Skin epidermis (tissue), 12 donors: ENCODE measurements at regions not wholly inside any gene's neighbourhood (a gene's known extent, or its start where the extent isn't known, plus 50 kb on each side); places are given as distances from the start of the nearest gene placed in this dataset.

ENCODE experiments used
- H3K27ac ChIP-seq, 21 experiments: fragments of 200-600 bp; sonication (generic) in 11 of 21; one replicate each; pipeline ENCODE4 v1.5.0; 2020; ENCODE audit warnings: mild to moderate bottlenecking in 3 of 21, inconsistent platforms in 2 of 21, moderate library complexity in 2 of 21
- H3K4me3 ChIP-seq, 7 experiments: fragments of 200-600 bp; sonication (generic) in 2 of 7; one replicate each; pipeline ENCODE4 v1.5.0; 2020; ENCODE audit warnings: inconsistent platforms in 2 of 7, mild to moderate bottlenecking in 2 of 7, moderate library complexity in 1 of 7

DNA sequence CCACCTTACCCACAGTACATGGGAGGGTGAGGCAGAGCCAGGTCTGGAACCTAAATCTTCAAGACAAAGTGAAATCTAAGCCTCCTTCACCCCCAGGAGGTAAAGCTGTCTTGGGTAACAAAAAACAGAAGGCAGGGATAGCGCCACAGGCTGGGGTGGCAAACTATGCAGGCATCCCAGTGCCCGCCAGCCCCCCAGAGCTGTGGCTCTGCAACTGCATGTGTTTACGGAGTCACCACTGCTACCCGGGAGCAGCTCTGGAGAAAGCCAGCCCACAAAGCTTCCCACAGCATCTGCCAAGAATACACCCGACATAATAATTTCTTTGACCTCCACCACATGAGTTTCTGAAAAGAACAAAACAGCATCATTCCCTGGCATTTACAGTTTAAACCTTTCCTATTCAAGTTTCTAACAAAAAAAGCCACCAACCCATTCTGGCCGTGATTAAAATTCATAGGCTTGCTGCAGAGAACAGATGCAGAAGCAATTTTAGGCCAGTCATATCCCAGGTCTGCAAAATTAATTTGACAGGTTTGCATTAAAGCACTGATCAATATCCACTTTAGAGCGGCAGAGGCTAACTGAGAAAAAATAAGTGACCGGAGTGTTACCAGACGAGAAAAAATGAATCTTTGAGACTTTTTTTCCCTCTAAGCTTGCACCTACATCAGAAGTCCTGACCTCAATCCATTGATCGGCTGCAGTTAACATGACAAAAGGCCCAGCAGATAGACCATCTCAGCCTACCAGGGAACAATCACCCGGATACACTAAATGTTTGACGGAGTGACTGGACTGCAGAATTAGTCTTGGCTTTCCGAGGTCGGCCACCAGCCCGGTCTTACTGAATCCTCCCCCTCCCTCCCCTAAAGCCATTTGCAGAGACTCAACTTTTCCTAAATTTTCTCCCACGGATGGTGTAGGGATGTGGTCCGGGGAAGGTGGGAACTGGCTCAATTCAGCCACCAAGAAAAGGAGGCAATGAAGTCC, 309.6 kb upstream of the SKOR2 start:
- Histone ChIP-seq H3K27ac (no peak overlapping the region), H3K4me3 (no peak overlapping the region)

DNA sequence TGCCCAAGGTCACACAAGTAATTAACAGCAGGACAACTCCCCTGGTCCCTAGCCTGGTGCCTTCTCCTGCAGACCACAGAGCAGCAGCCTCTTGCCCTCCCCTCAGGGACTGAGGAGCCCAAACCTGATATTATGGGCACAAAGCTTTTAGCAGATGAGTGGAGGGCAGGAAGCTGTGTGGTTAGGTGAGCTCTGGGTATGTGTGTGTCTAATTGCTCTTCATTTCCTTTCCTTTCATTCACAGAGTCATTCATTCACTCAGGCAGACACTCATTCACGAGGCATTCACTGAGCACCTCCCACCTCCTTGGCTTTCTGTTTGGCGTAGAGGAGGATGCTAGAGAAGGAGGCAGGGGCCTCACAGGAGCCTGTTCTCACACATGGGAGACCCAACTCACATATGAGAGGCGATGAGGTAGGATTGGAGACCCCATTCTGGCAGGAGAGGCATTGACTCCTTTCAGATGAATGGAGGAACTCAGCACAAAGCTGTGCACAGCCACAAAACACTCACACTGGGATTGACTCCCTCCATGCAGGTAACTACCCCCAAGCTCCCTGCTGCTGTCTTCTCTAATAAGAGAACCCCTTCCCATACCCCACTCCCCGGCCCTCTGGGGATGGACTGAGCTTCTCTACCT, 306.8 kb upstream of the SKOR2 start:
- Histone ChIP-seq H3K27ac (no peak overlapping the region), H3K4me3 (no peak overlapping the region)

DNA sequence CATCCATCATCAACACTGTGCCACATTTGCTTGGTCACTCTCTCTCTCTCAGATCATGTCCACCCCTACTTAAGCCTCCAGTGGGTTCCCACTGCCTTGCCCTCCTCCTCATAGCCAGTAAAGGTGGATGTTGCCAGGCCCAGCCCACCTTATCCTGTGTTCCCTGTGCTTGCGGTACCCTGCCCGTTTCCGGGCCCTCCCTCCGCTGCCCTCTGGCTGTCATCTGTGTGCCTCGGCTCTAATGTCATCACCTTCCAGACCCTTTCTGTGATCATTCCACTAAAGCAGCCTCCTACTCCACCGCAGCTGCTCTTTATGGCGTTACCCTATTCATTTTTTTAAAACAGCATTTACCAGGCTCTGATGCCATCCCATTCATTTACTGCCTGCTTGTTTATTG, 305.7 kb upstream of the SKOR2 start:
- no peak overlapping the region for H3K4me3 ChIP-seq

DNA sequence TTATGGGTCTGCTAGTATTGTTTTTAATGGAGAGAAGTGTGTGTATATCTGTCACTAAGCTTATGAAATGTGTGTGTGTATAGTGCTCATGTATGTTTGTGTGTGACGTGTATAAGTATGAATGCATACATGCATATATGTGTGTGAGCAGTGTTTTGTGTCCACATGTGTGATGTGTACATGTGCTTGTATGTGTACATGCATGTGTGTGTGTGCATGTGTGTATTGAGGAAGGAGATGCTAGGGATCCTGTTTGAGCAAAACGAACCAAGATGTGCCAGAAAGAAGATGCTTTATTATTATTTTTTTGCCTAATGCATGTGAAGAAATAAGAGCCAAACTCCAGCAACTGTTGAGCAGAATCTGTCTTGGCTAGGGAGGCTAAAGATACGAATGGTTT, 301.3 kb upstream of the SKOR2 start:
- Histone ChIP-seq H3K27ac (no peak overlapping the region), H3K4me3 (no peak overlapping the region)

More for the DNA sequence above, 305.7 kb upstream of the SKOR2 start:
- H3K27ac ChIP-seq, result no peak overlapping the region

DNA sequence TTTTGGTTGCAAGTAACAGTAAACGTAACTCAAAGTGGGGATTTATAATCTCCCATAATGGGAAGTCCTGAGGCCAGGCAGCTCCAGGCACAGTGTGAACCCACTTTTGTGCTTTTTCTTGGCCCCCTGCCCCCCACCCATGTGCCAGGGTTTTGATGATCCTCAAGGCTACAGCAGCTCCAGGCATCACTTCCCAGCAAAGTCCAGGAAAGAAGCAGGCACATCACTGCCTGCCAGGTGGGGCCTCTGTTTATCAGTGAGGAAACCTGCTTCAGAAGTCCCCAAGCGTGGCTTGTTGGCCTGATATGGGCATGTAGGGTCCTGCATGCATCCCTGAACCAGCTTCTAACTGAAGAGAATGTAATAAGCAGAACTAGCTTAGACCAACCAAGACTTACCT, 299.2 kb upstream of the SKOR2 start:
- H3K27ac ChIP-seq, result no peak overlapping the region
- no peak overlapping the region for H3K4me3 ChIP-seq

DNA sequence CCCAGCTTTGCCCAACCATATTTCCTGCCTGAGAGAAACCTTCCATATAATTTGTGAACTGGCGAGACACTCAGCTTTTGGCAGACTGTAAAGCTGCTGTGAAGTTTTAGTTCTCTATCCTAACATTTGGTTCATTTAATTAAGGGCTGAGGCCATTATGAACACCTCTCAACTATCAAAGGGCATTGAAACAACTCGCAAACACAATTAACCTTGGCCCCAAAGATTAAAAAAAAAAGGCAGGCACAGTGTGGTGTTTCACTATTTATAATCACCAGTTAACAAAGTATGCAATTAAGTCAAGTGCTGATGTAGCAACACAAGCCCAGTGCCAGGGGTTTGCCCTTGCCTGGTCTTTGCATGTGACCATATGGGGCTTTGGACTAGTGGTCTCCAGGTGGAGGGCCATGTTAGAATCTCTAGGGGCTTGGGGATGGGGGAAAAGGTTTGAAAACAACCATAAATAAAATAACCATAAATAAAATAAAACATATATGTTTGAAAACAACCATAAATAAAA, 297.6 kb upstream of the SKOR2 start:
- H3K4me3 ChIP-seq, result no peak overlapping the region
- no peak overlapping the region for H3K27ac ChIP-seq

DNA sequence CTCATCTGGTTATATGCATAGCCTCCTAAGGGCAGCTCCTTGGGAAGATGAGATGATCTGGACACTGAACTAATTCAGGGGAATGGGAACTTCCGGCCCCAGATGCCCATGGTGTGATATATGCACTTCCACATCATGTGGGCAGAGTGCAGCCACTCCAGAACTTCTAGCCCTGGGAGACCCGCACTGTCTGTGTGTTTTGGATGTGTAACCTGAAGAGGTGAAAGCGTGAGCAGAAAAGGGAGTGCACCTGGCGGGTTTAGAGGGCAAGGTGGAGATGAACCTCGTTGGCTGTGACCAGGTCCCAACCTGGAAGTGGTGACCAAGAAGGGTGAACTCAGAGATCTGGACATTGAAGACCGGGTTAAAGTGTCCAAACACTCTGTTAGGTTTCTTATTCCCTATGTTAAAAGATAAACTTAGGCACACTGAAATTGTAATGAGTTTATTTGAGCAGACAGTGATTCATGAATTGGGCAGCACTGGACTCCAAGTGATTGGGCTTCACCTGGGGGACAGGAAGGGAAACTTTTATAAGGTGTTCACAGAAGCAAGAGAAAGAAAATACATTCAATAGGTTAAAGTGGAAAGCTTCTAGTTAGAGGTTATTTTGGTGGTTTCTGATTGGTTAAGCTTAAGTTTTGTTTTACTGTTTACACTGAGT, 296.2 kb upstream of the SKOR2 start:
- H3K27ac ChIP-seq, result no peak overlapping the region
- H3K4me3 ChIP-seq, result no peak overlapping the region

DNA sequence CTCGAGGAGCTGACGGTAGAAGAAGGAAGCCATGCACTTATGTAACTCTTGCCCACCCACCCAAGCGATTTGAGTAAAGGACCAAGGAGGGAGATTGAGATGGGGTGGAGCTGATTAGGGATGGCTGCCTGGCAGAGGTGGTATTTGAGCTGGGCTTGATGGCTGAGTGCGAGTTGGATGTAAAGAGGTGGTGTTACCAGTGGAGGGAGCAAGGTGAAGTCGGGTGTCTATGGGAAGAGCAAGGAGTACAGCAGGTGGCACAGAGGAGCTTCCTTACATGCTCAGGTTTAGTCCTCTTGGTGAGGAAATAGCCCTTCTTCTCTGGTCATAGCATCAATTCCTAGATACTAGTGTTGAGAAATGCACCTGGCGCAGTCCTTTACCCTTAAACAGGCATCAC, 294.2 kb upstream of the SKOR2 start:
- no peak overlapping the region for H3K4me3 ChIP-seq
- H3K27ac ChIP-seq, result no peak overlapping the region

DNA sequence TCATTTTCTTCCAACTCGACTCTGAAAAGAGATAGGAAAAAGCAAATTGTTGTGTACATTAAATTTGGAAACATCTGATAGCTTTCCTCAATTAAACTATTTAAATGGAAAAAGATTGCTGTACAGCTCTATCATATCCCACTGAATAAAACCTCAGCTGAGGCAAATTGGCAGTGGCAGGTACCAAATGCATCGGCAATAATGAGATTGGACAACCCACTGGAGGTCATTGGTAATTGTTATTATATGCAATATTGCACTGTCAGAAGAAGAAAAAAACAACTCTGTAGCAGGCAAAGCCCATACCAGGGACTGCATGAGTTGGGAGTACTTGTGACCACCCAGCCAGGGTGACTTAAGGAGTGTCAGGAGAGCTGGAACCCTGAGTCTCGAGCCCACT, 291.6 kb upstream of the SKOR2 start:
- Histone ChIP-seq H3K4me3 (no peak overlapping the region), H3K27ac (no peak overlapping the region)

DNA sequence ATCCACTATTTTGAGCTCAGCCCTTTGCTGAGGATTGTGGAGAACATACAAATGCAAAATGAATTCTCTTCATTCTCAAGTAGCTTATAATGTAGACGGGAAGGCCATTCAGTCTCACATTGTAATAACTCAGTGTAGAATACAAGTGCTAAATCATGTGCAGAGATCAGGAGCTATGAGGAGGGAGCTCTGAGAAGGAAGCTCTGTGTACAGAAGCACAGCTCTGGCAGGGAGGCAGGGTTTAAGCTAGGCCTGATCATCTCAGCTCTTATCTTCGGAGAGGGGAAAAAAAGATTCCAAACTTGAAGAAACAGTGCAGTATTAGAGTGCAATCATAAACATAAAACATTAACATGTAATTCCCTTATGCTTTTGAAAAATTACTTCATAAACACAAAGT, 291.1 kb upstream of the SKOR2 start:
- H3K27ac ChIP-seq, result no peak overlapping the region

DNA sequence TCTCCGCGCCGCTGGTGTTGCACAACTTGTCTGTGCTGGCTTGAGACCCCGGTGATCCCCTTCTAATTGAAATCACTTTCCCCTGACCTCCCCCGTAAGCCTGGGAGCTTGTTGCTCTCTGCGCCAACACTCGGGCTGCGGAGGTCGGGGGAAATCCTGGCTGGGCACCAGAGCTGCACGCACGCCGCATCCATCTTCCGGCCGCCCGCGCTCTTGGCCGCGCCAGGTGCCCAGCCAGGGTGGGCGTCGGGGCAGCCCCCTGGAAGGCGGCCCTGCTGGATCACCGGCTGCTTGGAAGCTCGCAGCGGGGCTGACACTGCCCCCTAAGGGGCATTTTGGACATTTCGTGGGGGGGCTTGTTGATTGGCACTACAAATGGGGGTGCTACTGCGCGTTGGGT, 280.3 kb upstream of the SKOR2 start:
- no peak overlapping the region for H3K27ac ChIP-seq
- H3K4me3 ChIP-seq, result peak overlapping the region in 1 of 7 experiments; percentile 20

More for the DNA sequence above, 291.1 kb upstream of the SKOR2 start:
- H3K4me3 ChIP-seq, result no peak overlapping the region

DNA sequence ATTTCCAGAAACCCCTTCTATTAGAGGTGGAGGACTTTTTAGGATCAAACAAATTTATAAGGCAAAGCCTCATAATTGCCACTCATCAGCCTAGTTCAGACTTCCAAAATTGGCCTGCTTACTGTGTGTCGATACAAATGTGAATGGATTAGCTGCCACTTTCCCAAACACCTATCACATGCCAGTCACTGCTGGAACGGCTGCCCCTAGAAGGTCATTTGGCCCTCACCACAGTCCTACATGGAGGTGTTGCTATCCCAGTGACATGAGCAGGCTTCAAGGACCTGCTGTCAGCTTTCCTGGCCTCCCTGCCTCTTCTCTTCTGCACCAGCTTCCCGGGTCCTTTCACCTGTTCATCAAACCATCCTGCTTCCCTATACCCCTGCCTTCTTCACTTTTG, 279.2 kb upstream of the SKOR2 start:
- Histone ChIP-seq H3K27ac (no peak overlapping the region), H3K4me3 (no peak overlapping the region)

DNA sequence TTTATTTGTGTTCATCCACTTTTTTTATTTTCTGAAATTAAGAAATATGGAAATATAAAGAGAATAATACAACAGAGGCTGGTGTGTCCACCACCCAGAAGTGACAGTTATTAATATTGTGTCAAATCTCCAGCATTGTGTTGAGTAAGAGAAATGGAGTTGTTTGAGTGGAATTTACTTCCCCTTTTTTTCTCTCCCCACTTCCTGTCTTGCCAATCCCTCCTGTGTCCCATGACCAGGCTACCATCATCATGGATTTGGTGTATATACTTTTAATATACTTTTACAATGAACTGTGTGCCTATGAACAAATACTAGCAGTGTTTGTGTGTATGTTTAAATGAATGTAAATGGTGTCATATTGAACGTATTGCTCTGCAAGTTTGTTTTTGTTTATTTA, 276.9 kb upstream of the SKOR2 start:
- Histone ChIP-seq H3K4me3 (no peak overlapping the region), H3K27ac (no peak overlapping the region)

DNA sequence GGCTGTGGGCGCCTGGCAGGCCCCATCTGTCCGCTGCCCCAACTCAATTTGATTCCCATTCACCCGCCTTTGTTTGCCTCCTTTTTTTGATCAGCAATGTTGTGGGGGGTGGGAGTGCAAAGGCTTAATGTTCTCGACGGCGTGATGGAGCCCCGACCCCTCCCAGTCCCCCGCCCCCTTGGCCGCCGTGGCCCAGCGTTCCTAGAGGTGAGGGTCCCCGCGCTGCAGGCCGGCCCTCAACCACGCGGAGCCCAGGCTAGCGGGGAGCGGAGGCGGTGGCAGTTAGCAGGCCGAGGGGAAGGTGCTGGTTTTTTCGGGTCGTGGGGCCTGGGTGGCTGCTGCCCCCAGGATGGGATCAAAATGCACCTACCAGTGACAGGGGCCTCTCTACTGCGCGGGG, 274.7 kb upstream of the SKOR2 start:
- no peak overlapping the region for H3K27ac ChIP-seq
- no peak overlapping the region for H3K4me3 ChIP-seq

DNA sequence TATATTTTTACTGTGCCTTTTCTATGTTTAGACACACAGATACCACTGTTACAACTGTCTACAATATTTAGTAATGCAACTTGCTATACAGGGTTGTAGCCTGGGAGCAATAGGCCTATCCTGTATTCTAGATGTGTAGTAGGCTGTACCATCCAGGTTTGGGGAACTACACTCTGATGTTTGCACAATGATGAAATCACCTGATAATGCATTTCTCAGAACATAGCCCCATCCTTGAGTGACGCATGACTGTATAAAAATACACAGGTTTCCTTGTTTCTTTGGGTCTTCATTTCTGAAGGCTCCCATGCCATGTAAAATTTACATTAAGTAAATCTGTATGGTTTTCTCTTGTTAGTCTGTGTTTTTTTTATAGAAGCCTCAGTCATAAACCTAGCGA, 270.9 kb upstream of the SKOR2 start:
- Histone ChIP-seq H3K27ac (no peak overlapping the region), H3K4me3 (no peak overlapping the region)

DNA sequence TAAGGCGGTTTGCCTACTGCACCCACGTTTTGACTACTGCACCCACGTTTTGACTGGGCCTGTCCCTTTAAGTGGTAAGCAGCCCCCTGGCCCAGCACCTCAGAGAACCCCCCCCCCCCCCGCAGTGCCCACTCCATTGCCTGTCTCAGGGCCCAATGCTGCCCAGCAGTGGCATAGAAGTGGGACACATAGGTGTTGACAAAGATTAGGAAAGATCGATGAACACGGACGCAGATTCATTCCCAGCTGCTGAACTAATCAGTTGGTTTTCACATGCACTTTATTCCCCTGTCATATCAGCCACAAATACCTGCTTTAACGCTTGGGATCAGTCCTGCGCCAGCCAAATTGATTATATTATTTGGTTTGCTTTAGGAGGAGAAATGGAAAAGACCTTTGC, 268.8 kb upstream of the SKOR2 start:
- H3K4me3 ChIP-seq, result no peak overlapping the region
- no peak overlapping the region for H3K27ac ChIP-seq

DNA sequence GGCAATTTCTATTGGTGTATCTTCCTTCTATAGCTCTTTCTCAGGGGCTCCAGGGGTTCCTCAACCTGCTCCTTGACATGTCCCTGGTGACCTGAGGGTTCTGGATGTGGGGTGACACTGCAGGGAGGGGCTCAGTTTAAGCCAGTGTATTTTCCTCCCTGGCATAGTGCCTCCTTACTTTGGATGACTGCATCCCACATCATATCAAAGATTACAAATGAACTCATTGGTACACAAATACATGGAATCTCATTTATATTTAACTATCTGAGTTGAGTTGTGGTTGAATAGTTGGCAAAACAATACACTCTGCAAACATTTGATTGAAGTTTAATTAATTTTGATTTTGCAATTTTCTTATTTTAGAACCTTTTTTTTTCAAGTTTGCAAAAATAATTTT, 268.2 kb upstream of the SKOR2 start:
- no peak overlapping the region for H3K27ac ChIP-seq
- no peak overlapping the region for H3K4me3 ChIP-seq

DNA sequence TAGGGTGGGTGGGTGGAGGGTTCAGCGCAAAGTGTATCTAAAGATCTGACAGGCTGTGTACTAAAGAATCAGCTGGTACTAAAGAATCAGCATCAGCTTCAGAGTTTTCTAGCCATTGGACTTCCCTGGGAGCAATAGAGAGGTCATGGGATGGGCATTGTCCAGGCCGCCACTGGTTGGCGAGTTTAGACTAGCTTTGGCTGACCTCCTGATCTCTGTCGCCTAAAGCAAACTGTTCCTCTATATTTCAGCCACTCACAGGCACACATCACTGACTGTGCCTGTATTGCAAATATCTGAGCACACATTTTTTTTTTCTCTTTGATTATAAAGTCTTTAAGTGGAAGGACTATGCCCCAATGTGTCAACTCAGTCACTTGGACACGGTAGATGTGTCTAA, 267.8 kb upstream of the SKOR2 start:
- Histone ChIP-seq H3K4me3 (no peak overlapping the region), H3K27ac (no peak overlapping the region)

DNA sequence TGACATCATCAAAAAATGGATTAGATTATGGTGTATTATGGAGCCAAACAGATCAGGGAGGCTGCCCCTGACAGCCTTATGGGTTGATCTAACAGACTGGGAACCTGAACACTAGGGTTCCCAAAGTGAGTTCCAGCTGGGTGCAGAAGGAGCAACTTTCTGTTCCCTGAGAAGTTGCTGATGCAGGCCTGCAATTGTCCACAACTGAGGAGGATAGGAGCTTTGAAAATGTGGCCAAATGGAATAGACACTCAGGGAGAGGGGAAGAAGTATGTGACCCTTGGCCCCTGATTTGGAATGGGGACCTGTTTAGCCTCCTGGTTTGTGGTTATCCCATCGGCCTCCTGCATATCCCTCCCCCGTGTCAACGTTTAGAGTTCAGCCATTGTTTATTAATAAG, 262.2 kb upstream of the SKOR2 start:
- Histone ChIP-seq H3K27ac (no peak overlapping the region), H3K4me3 (no peak overlapping the region)

DNA sequence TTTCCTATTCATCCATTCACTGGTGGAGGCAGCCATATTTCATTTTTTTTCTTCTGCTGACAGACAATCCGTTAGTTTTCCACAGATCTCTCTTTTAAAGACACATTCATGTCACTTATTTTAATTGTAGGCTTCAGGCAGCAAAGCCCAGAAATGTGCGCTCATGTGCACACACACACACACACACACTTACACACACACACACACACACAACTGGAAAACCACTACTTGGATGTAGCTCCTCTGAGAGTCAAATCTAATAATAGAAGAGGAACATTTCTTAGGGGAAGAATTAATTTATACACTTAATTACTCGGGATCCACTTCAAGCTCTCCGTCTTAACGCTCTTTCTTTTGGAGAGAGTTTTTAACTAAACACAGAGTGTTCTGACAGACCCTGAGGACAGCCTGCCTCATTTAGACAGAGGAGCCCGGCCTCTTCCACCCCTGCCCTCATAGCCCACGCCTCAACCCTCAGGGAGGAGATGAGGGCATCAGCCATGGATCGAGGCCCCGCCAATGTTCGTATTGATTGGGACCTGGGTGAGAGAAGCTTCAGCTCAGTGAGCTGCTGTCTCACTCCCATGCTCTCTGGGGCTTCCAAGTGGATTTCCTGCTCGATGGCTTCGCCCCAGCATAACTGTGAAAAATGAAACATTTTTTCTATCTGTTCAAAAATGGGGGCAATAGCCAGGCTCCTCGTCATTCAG, 261.4 kb upstream of the SKOR2 start:
- no peak overlapping the region for H3K4me3 ChIP-seq
- H3K27ac ChIP-seq, result no peak overlapping the region
